Stomach (tissue), 8 donors: ENCODE measurements at regions not wholly inside any gene's neighbourhood (a gene's known extent, or its start where the extent isn't known, plus 50 kb on each side); places are given as distances from the start of the nearest gene placed in this dataset.

Experiments
- DNase-seq, 2 donors: peaks; one replicate each; pipeline versions ENCODE4 v3.0.0 to v3.0.0-alpha.2; 2013 to 2019
- H3K27ac ChIP-seq, 5 donors: fragments of 200-600 bp in 4 of 5; sonication (generic) in 4 of 5; one replicate each; pipeline ENCODE4 v1.5.1; 2013 to 2019; ENCODE audit warnings: mild to moderate bottlenecking in 1 of 5, moderate library complexity in 1 of 5
- H3K27me3 ChIP-seq, 3 donors: fragments of 200-600 bp; sonication (generic); one replicate each; pipeline ENCODE4 v1.5.1; 2017 to 2019; ENCODE audit warnings: mixed run types in 1 of 3
- H3K36me3 ChIP-seq, 4 donors: fragments of 200-600 bp; sonication (generic); 1 replicate in 3 of 4; 2 replicates in 1 of 4; pipeline ENCODE4 v1.5.1; 2016 to 2019
- H3K4me1 ChIP-seq, 4 donors: fragments of 200-600 bp; sonication (generic); one replicate each; pipeline ENCODE4 v1.5.1; 2016 to 2019
- H3K4me3 ChIP-seq, 4 donors: fragments of 200-600 bp; sonication (generic) in 3 of 4; one replicate each; pipeline ENCODE4 v1.5.1; 2016 to 2019; ENCODE audit warnings: mild to moderate bottlenecking in 1 of 4
- H3K9me3 ChIP-seq, 4 donors: fragments of 200-600 bp; sonication (generic); one replicate each; pipeline ENCODE4 v1.5.1; 2016 to 2019
- EP300 ChIP-seq: sonication (generic); formaldehyde crosslinking; IDR thresholded peaks from one replicate; pipeline ENCODE4 v1.6.1; 2017; ENCODE audit warnings: antibody characterized with exemption
- POLR2A ChIP-seq, 4 donors: fragments of 450-650 bp; IDR thresholded peaks; one replicate each; pipeline ENCODE4 v1.6.1; 2016; ENCODE audit warnings: antibody characterized with exemption in 4 of 4, control low read depth in 2 of 4, mild to moderate bottlenecking in 1 of 4, moderate library complexity in 1 of 4
- POLR2AphosphoS5 ChIP-seq, 3 donors: sonication (generic); formaldehyde crosslinking; IDR thresholded peaks; one replicate each; pipeline ENCODE4 v1.6.1; 2016; ENCODE audit warnings: antibody characterized with exemption in 3 of 3
- WGBS, 5 donors: extraction: QIAGEN DNeasy Blood & Tissue Kit in 3 of 5; methylation state at CpG; one replicate each; pipeline versions ENCODE4 v1.1.5 to v1.1.7; 2013 to 2018; 5-methylcytosine and 5-hydroxymethylcytosine counted together
- intact Hi-C: fragments of 100-400 bp; cut with DNase I; formaldehyde crosslinking; loops from one replicate; pipeline ENCODE4 v1.15.1; 2023; ENCODE audit warnings: low total_unique reads
- TF ChIP-seq, protein P1 (sequence below), 7 experiments: fragments of 450-650 bp in 4 of 7; fragments of 200-600 bp in 3 of 7; sonication (generic) in 3 of 7; IDR thresholded peaks; one replicate each; pipeline ENCODE4 v1.5.1; 2016 to 2019; ENCODE audit warnings: antibody characterized with exemption in 7 of 7, control low read depth in 2 of 7, mild to moderate bottlenecking in 1 of 7
- donor health status: healthy with polysubstance abuse.
- donor health status: Bipolar disorder and iron deficiency.
- donor health status: healthy.

DNA sequence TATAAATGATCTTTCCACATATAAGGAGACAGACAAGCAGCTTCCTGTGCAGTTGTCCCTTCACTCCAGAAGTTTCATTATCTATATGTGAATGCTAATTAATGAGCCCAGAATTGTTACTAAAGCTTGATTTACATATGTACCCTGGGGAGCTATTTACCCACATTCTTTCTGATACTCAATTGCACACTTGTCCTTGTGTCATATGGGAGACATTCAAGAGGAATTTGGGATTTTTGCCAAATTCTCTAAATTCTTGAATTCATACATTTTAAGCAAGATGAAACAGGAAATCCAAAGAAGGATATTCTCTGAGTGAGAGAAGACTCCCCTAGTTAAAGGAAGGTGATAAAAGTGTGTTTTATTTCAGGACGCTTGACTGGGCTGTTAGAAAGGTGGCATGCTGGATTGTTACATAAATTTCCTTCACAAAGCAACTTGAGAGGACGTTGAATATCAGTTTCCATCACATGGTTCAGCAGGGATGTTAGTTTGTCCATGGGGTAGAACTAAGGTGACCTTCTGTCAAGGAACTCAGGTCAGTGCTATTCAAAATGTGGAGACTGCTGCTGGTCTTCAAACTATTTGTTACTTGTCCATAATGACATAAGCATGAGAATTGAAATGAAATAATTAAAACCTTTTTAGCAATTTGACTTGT lies 368.2 kb downstream of the IRS1 start:
- Histone ChIP-seq H3K36me3 (no peaks in the 10 kb centered on the region), H3K27ac (no peak overlapping the region), H3K27me3 (no peaks in the 10 kb centered on the region), H3K4me1 (peaks cover 0 to 9% (median 0%) of the 10 kb centered on the region in 4 donors), H3K4me3 (no peak overlapping the region), H3K9me3 (no peaks in the 10 kb centered on the region)
- no peak for TF ChIP-seq POLR2AphosphoS5 (IDR thresholded peaks at IDR 0.05)
- TF ChIP-seq EP300, result no peak
- no peak for DNase-seq
- intact Hi-C loops, result no loop called here
- WGBS, 5 donors, result 55 to 73% (median 65%) methylated on average over 2 of the region's 2 CpGs

DNA sequence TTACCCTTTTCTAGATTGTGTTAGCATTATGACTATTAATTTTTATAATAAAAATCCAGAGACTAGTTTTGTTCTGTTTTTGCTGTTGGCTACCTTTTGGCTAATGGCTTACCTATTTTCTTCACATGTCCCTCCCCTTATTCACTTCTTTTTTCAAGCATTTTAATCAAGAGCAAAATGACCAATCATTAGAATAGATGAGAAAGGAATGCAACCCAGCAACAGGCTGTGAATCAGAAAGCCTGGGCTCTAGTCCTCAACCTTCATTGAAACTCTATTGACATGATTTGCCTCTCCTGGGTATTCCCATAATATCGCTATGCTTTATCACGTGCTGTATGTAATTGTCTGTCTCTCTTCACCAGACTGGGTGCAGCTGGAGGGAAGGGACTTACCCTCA lies 370.1 kb downstream of the IRS1 start:
- Histone ChIP-seq H3K9me3 (no peaks in the 10 kb centered on the region), H3K27me3 (no peaks in the 10 kb centered on the region), H3K36me3 (no peaks in the 10 kb centered on the region), H3K4me1 (peaks cover 0 to 15% (median 0%) of the 10 kb centered on the region in 4 donors), H3K4me3 (no peak overlapping the region), H3K27ac (no peak overlapping the region)
- intact Hi-C loops, result no loop called here
- 74 to 96% (median 82%) methylated on average over 2 of the region's 2 CpGs for WGBS, 5 donors
- no peak for DNase-seq
- TF ChIP-seq POLR2A (IDR thresholded peaks at IDR 0.05), result no peak
- TF ChIP-seq, protein P1, sequence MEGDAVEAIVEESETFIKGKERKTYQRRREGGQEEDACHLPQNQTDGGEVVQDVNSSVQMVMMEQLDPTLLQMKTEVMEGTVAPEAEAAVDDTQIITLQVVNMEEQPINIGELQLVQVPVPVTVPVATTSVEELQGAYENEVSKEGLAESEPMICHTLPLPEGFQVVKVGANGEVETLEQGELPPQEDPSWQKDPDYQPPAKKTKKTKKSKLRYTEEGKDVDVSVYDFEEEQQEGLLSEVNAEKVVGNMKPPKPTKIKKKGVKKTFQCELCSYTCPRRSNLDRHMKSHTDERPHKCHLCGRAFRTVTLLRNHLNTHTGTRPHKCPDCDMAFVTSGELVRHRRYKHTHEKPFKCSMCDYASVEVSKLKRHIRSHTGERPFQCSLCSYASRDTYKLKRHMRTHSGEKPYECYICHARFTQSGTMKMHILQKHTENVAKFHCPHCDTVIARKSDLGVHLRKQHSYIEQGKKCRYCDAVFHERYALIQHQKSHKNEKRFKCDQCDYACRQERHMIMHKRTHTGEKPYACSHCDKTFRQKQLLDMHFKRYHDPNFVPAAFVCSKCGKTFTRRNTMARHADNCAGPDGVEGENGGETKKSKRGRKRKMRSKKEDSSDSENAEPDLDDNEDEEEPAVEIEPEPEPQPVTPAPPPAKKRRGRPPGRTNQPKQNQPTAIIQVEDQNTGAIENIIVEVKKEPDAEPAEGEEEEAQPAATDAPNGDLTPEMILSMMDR (IDR thresholded peaks at IDR 0.05), result no peak
- no peak for TF ChIP-seq EP300
- TF ChIP-seq POLR2AphosphoS5 (IDR thresholded peaks at IDR 0.05), result no peak

DNA sequence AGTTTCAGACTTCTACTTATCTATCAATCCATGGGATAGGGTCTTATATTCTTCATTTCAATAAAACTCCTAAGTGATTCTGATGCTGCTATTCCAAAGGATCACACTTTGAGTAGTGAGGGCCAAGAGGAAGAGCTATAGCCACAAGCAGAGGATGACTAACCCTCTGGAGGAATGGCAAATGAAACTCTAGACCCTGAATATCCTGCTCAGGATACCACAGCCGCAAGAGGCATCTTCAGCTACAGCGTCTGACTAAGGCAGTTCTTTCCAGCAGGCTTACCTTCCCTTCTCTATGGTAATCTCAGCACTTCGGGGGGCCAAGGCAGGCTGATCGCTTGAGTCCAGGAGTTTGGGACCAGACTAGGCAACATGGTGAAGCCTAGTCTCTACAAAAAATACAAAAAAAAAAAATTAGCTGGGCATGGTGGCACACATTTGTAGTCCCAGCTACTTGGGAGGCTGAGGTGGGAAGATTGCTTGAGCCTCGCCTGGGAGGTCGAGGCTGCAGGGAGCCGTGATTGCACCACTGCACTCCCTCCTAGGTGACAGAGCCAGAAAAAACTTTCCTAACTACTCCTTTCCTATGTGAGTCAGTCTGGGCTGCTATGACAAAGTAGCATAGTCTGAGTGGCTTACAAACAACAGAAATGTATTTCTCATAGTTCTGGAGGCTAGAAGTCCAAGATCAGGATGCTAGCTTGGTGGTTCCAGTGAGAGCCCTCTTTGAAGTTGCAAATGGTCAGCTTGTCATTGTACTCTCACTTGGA lies 371.9 kb downstream of the IRS1 start:
- H3K27me3 ChIP-seq, result no peaks in the 10 kb centered on the region
- H3K9me3 ChIP-seq, result no peaks in the 10 kb centered on the region
- no peak overlapping the region for H3K4me3 ChIP-seq
- H3K27ac ChIP-seq, result no peak overlapping the region
- intact Hi-C loops, result no loop called here
- H3K36me3 ChIP-seq, result no peaks in the 10 kb centered on the region
- no peak for DNase-seq
- peaks cover 6 to 29% (median 10%) of the 10 kb centered on the region in 4 donors for H3K4me1 ChIP-seq
- TF ChIP-seq POLR2A (IDR thresholded peaks at IDR 0.05) (no peak), EP300 (no peak), POLR2AphosphoS5 (IDR thresholded peaks at IDR 0.05) (no peak)
- TF ChIP-seq, protein P1 (IDR thresholded peaks at IDR 0.05), result no peak
- WGBS, 5 donors, result 90 to 92% (median 92%) methylated on average over 7 of the region's 7 CpGs

DNA sequence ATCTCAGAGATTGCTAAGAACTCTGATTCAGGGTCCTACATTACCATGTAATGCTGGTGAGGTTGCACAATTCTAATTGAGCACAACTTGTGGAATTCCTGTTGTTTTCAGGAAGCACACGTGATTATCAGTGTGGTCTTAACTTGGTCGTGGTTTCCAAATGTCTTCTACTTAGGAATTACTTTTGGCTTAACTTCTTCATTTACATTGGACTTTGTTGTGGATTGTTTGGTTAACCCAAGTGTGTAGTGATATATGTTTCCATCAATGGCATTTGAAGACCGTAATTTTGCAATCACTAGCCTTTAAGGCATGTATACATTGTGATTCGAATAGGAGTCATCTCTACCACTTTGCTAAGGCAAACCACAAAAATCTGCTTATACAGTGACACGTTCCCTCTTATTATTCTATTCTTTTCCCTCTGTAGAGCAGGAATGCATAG lies 373.3 kb downstream of the IRS1 start:
- intact Hi-C loops, result no loop called here
- 63 to 73% (median 69%) methylated on average over 5 of the region's 5 CpGs for WGBS, 5 donors

More for the DNA sequence above, 373.3 kb downstream of the IRS1 start:
- Histone ChIP-seq H3K9me3 (no peaks in the 10 kb centered on the region), H3K36me3 (no peaks in the 10 kb centered on the region), H3K27me3 (no peaks in the 10 kb centered on the region), H3K4me1 (peaks cover 6 to 29% (median 10%) of the 10 kb centered on the region in 4 donors), H3K27ac (no peak overlapping the region), H3K4me3 (no peak overlapping the region)
- TF ChIP-seq EP300 (no peak), POLR2AphosphoS5 (IDR thresholded peaks at IDR 0.05) (no peak), POLR2A (IDR thresholded peaks at IDR 0.05) (no peak)
- TF ChIP-seq, protein P1 (IDR thresholded peaks at IDR 0.05), result no peak
- no peak for DNase-seq
